PC-3 (cell line): ENCODE measurements at regions not wholly inside any gene's neighbourhood (a gene's known extent, or its start where the extent isn't known, plus 50 kb on each side); places are given as distances from the start of the nearest gene placed in this dataset.

Source experiments
- ATAC-seq: fragments of 200-7000 bp; cut with Tn5 transposase; 2 replicates; pipeline ENCODE4 v1.9.1; 2020; ENCODE audit warnings: mild to moderate bottlenecking, moderate library complexity
- BruUV-seq: library from RNA; stranded (reverse); fragments of 400-500 nt; replicated peaks from 2 replicates; lab custom pipeline; 2021; lab: Mats Ljungman, UMichigan
- CTCF ChIA-PET: fragments of 300-600 bp; sonication (Branson Sonifier 250); formaldehyde crosslinking; loops from one replicate; lab custom pipeline; 2022; ENCODE audit warnings: antibody characterized with exemption; lab: Charles Lee
- POLR2A ChIA-PET: fragments of 300-600 bp; sonication (Branson Sonifier 250); formaldehyde crosslinking; loops from one replicate; lab custom pipeline; 2022; ENCODE audit warnings: antibody characterized with exemption; ENCODE audit not compliant: unreplicated experiment; lab: Charles Lee
- DNase-seq: peaks from one replicate; pipeline ENCODE4 v3.0.0-alpha.2; 2015
- H2AFZ ChIP-seq: fragments of 300-600 bp; sonication (generic); 2 replicates; pipeline ENCODE4 v1.6.0; 2016; ENCODE audit warnings: antibody characterized with exemption, low read length
- H3F3A ChIP-seq: fragments of 300-600 bp; sonication (generic); one replicate; pipeline ENCODE4 v1.6.0; 2017; ENCODE audit warnings: antibody characterized with exemption, low read length, control low read depth, mild to moderate bottlenecking; ENCODE audit not compliant: unreplicated experiment
- H3K27ac ChIP-seq: fragments of 300-600 bp; sonication (generic); 2 replicates; pipeline ENCODE4 v1.5.1; 2016; ENCODE audit warnings: mild to moderate bottlenecking, low read length
- H3K27me3 ChIP-seq: fragments of 300-600 bp; sonication (generic); 2 replicates; pipeline ENCODE4 v1.6.1; 2016; ENCODE audit warnings: low read length, mixed read lengths
- H3K36me3 ChIP-seq: fragments of 300-600 bp; sonication (generic); 2 replicates; pipeline ENCODE4 v1.6.1; 2016; ENCODE audit warnings: low read depth, mixed run types, low read length, mixed read lengths
- H3K4me1 ChIP-seq: fragments of 300-600 bp; sonication (generic); 2 replicates; pipeline ENCODE4 v1.5.1; 2016; ENCODE audit warnings: low read length; ENCODE audit not compliant: insufficient read depth
- H3K4me2 ChIP-seq: fragments of 300-600 bp; sonication (generic); 2 replicates; pipeline ENCODE4 v1.6.0; 2016; ENCODE audit warnings: low read length
- H3K4me3 ChIP-seq: fragments of 300-600 bp; sonication (generic); 2 replicates; pipeline ENCODE4 v1.5.1; 2016; ENCODE audit warnings: mild to moderate bottlenecking, low read length, mixed read lengths
- H3K79me2 ChIP-seq: fragments of 300-600 bp; sonication (generic); 2 replicates; pipeline ENCODE4 v1.6.1; 2017; ENCODE audit warnings: low read length, mixed read lengths
- H3K9ac ChIP-seq: fragments of 300-600 bp; sonication (generic); 2 replicates; pipeline ENCODE4 v1.6.0; 2016; ENCODE audit warnings: mild to moderate bottlenecking, low read length
- H3K9me2 ChIP-seq: fragments of 300-600 bp; sonication (generic); replicated peaks from 2 replicates; pipeline ENCODE4 v1.6.1; 2016; ENCODE audit warnings: mixed run types, low read length, mixed read lengths
- H3K9me3 ChIP-seq: fragments of 300-600 bp; sonication (generic); 2 replicates; pipeline ENCODE4 v1.6.1; 2016; ENCODE audit warnings: low read length, mixed read lengths
- H4K20me1 ChIP-seq: fragments of 300-600 bp; sonication (generic); 2 replicates; pipeline ENCODE4 v1.6.1; 2016; ENCODE audit warnings: low read length, mixed read lengths
- CTCF ChIP-seq: fragments of 300-600 bp; sonication (generic); conservative IDR thresholded peaks from 2 replicates; pipeline ENCODE4 v1.5.1; 2017; ENCODE audit warnings: antibody characterized with exemption, low read depth, mild to moderate bottlenecking, low read length
- EZH2 ChIP-seq: fragments of 300-600 bp; sonication (generic); IDR thresholded peaks from one replicate; pipeline ENCODE4 v1.6.1; 2017; ENCODE audit warnings: antibody characterized with exemption, mild to moderate bottlenecking, low read length; ENCODE audit not compliant: unreplicated experiment
- EZH2phosphoT487 ChIP-seq: fragments of 300-600 bp; sonication (generic); IDR thresholded peaks from 2 replicates; pipeline ENCODE4 v1.6.1; 2018; ENCODE audit warnings: mild to moderate bottlenecking, antibody characterized with exemption, low read length, borderline replicate concordance
- intact Hi-C: fragments of 100-400 bp; cut with micrococcal nuclease; formaldehyde crosslinking; loops from 2 replicates; pipeline ENCODE4 v1.9.0; 2023

- TF ChIP-seq CTCF (no peak), EZH2phosphoT487 (no peak), EZH2 (no peak)
- ATAC-seq (no peak), DNase-seq (no peak)
- BruUV-seq, result no TSS peak
- H3K79me2 ChIP-seq, result no peaks in the 10 kb centered on the region
- no peaks in the 10 kb centered on the region for H3K9me2 ChIP-seq
- H3K4me3 ChIP-seq, result no peak overlapping the region
- H3K9me3 ChIP-seq, result no peaks in the 10 kb centered on the region
- ChIA-PET CTCF (no interaction called here), POLR2A (no interaction called here)
- H2AFZ ChIP-seq, result no peak overlapping the region
- H3F3A ChIP-seq, result no peaks in the 10 kb centered on the region
- peaks cover 25% of the 10 kb centered on the region for H3K27me3 ChIP-seq
- intact Hi-C loops, result no loop called here
- no peaks in the 10 kb centered on the region for H3K4me1 ChIP-seq
- no peaks in the 10 kb centered on the region for H4K20me1 ChIP-seq
- no peak overlapping the region for H3K4me2 ChIP-seq
- H3K9ac ChIP-seq, result no peak overlapping the region
- no peaks in the 10 kb centered on the region for H3K36me3 ChIP-seq
- H3K27ac ChIP-seq, result no peak overlapping the region
Observed at GRCh38 chr6:159467473-159468041, 225.5 kb downstream of the SOD2 start.

GRCh38 chr6:159466926-159467325 is 226.1 kb downstream of the SOD2 start:
- Histone ChIP-seq H2AFZ (no peak overlapping the region), H3K9me2 (no peaks in the 10 kb centered on the region), H3K4me3 (no peak overlapping the region), H3K79me2 (no peaks in the 10 kb centered on the region), H3K36me3 (no peaks in the 10 kb centered on the region), H3K27me3 (peaks cover 27% of the 10 kb centered on the region), H3K4me1 (no peaks in the 10 kb centered on the region), H3K4me2 (no peak overlapping the region), H3F3A (no peaks in the 10 kb centered on the region), H3K27ac (no peak overlapping the region), H3K9ac (no peak overlapping the region), H4K20me1 (no peaks in the 10 kb centered on the region), H3K9me3 (no peaks in the 10 kb centered on the region)
- TF ChIP-seq EZH2, result no peak
- no peak for TF ChIP-seq CTCF
- TF ChIP-seq EZH2phosphoT487, result no peak
- no TSS peak for BruUV-seq
- ChIA-PET POLR2A (no interaction called here), CTCF (no interaction called here)
- ATAC-seq (no peak), DNase-seq (no peak)
- intact Hi-C loops, result no loop called here

- Histone ChIP-seq H3K4me1 (no peaks in the 10 kb centered on the region), H3K27ac (no peak overlapping the region), H3K9me3 (no peaks in the 10 kb centered on the region), H3K27me3 (peaks cover 33% of the 10 kb centered on the region), H3K36me3 (no peaks in the 10 kb centered on the region), H3K79me2 (no peaks in the 10 kb centered on the region), H2AFZ (no peak overlapping the region), H4K20me1 (no peaks in the 10 kb centered on the region), H3K9ac (no peak overlapping the region), H3K4me2 (no peak overlapping the region), H3K9me2 (no peaks in the 10 kb centered on the region), H3F3A (no peaks in the 10 kb centered on the region), H3K4me3 (no peak overlapping the region)
- ChIA-PET CTCF (no interaction called here), POLR2A (no interaction called here)
- TF ChIP-seq EZH2phosphoT487 (no peak), CTCF (no peak), EZH2 (no peak)
- DNase-seq, result no peak
- ATAC-seq, result no peak
- intact Hi-C loops, result no loop called here
- no TSS peak for BruUV-seq
Observed at GRCh38 chr6:159464816-159465215, 228.2 kb downstream of the SOD2 start.
